HEK293 (cell line): ENCODE measurements at regions not wholly inside any gene's neighbourhood (a gene's known extent, or its start where the extent isn't known, plus 50 kb on each side); places are given as distances from the start of the nearest gene placed in this dataset.

ENCODE experiments used
- KLF8 ChIP-seq: fragments of 450-650 bp; formaldehyde crosslinking; IDR thresholded peaks from 2 replicates; pipeline ENCODE4 v1.5.1; 2016; ENCODE audit warnings: missing biosample characterization, missing genetic modification characterization
- ZNF324 ChIP-seq: fragments of 450-650 bp; formaldehyde crosslinking; IDR thresholded peaks from 2 replicates; pipeline ENCODE4 v1.5.1; 2016; ENCODE audit warnings: missing biosample characterization, missing genetic modification characterization
- ZNF670 ChIP-seq: fragments of 450-650 bp; formaldehyde crosslinking; IDR thresholded peaks from 2 replicates; pipeline ENCODE4 v1.5.1; 2016; ENCODE audit warnings: missing biosample characterization, missing genetic modification characterization, low read depth

- TF ChIP-seq ZNF670 (tag by site-specific recombination) (no peak), KLF8 (no peak), ZNF324 (no peak)
These were observed 106.8 kb downstream of the CNTN3 start for GRCh38 chr3:74507691-74508090.
